ENCODE measurements at regions not wholly inside any gene's neighbourhood (a gene's known extent, or its start where the extent isn't known, plus 50 kb on each side); places are given as distances from the start of the nearest gene placed in this dataset.

DNA sequence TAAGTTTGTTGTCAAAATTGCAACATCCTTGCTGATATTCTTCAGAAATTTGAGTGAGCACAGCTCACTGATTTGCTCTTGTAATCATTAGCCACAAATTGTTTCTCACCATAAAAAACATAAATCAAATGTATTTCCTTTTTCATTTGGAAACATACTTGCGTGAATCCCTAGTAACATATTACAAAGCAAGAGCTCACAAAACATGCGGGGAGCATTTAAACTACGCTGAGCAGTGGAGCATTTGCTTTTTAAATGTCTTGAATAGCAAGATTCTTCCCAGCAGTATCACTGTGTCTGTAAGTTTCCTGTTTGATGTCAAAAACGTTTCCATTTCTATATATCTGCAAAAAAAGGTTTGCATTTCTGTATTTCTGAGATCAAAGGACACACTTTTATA is 788.3 kb upstream of the SALL3 start:
- Histone ChIP-seq H3K9me3 (ENCODE audit: control insufficient read depth in 5 of 5, low read length in 5 of 5) (peaks cover 0 to 4% (median 0%) of the 10 kb centered on the region in 5 donors), H3K4me3 (ENCODE audit: low read depth in 1 of 5, low read length in 5 of 5) (no peak overlapping the region), H3K36me3 (ENCODE audit: control insufficient read depth in 5 of 5, insufficient read depth in 5 of 5, low read length in 5 of 5) (no peaks in the 10 kb centered on the region), H3K9ac (ENCODE audit: low read length in 5 of 5) (no peak overlapping the region), H3K27ac (ENCODE audit: low read depth, low read length) (no peak overlapping the region), H3K4me1 (ENCODE audit: control insufficient read depth in 5 of 5, insufficient read depth in 5 of 5, low read length in 5 of 5) (no peaks in the 10 kb centered on the region), H3K27me3 (ENCODE audit: control insufficient read depth in 5 of 5, insufficient read depth in 4 of 5, low read length in 5 of 5) (no peaks in the 10 kb centered on the region)

DNA sequence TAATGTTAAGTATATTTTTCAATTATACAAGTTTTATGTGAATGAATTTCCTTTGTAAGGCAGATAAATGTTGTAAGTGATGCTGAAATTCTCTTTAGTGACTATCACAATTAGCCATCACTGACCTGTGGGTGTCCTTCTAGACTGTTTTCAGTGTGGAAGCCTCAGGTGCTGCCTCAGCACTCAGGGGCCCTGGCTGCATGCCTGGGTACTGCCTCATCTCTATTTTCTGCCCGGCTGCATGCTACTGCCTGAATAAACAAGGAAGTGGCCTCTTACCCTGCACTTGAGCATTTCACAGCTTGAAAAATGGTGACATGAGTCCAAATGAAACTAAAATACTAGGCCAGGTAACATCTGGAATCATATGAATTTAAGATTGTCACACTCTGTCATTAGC is 787.6 kb upstream of the SALL3 start:
- H3K9ac ChIP-seq (ENCODE audit: low read length in 5 of 5): no peak overlapping the region
- no peaks in the 10 kb centered on the region for H3K36me3 ChIP-seq (ENCODE audit: control insufficient read depth in 5 of 5, insufficient read depth in 5 of 5, low read length in 5 of 5)
- H3K27me3 ChIP-seq (ENCODE audit: control insufficient read depth in 5 of 5, insufficient read depth in 4 of 5, low read length in 5 of 5): no peaks in the 10 kb centered on the region
- H3K4me1 ChIP-seq (ENCODE audit: control insufficient read depth in 5 of 5, insufficient read depth in 5 of 5, low read length in 5 of 5): no peaks in the 10 kb centered on the region
- H3K27ac ChIP-seq (ENCODE audit: low read depth, low read length): no peak overlapping the region
- H3K9me3 ChIP-seq (ENCODE audit: control insufficient read depth in 5 of 5, low read length in 5 of 5): peaks cover 0 to 4% (median 0%) of the 10 kb centered on the region in 5 donors
- H3K4me3 ChIP-seq (ENCODE audit: low read depth in 1 of 5, low read length in 5 of 5): no peak overlapping the region

DNA sequence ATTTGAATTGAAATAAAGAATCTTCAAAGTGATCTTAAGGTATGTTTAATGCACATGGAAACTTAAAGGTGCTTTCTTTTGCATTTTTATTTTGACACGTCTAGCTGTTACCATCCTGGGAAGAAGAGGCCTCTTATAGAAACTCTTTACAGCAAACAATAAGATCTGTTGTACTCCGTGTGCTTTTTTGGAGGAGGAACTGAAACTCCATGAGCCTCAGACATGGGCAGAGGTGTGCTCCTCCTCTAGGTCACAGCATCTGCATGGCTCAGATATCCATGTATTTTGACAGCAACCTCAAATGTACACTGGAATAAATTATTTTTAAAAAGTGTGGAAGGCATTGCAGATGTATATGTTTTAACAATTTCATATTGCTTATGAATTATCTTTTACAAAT is 783.3 kb upstream of the SALL3 start:
- H3K4me1 ChIP-seq (ENCODE audit: control insufficient read depth in 5 of 5, insufficient read depth in 5 of 5, low read length in 5 of 5): no peaks in the 10 kb centered on the region
- H3K9me3 ChIP-seq (ENCODE audit: control insufficient read depth in 5 of 5, low read length in 5 of 5): peaks cover 0 to 2% (median 0%) of the 10 kb centered on the region in 5 donors
- H3K27me3 ChIP-seq (ENCODE audit: control insufficient read depth in 5 of 5, insufficient read depth in 4 of 5, low read length in 5 of 5): no peaks in the 10 kb centered on the region
- H3K4me3 ChIP-seq (ENCODE audit: low read depth in 1 of 5, low read length in 5 of 5): no peak overlapping the region
- no peak overlapping the region for H3K9ac ChIP-seq (ENCODE audit: low read length in 5 of 5)
- H3K36me3 ChIP-seq (ENCODE audit: control insufficient read depth in 5 of 5, insufficient read depth in 5 of 5, low read length in 5 of 5): no peaks in the 10 kb centered on the region
- H3K27ac ChIP-seq (ENCODE audit: low read depth, low read length): no peak overlapping the region

DNA sequence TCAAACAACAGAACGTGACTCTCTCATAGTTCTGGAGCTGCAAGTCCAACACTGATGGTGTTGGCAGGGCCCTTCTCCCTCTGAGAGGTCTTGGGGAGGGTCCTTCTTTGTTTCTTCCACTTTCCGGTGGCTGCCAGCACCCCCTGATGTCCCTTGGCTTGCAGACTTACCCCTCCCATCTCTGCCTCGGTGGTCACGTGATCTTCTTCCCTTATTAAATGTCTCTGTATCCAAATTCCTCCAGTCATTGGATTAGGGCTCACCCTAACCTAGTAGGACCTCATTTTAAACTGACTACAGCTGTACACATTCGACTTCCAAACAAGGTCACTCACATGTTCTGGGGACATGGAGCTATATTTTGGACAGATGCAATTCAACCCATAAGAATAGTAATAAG is 780.6 kb upstream of the SALL3 start:
- Histone ChIP-seq H3K27me3 (ENCODE audit: control insufficient read depth in 5 of 5, insufficient read depth in 4 of 5, low read length in 5 of 5) (no peaks in the 10 kb centered on the region), H3K9me3 (ENCODE audit: control insufficient read depth in 5 of 5, low read length in 5 of 5) (peaks cover 0 to 2% (median 0%) of the 10 kb centered on the region in 5 donors), H3K36me3 (ENCODE audit: control insufficient read depth in 5 of 5, insufficient read depth in 5 of 5, low read length in 5 of 5) (no peaks in the 10 kb centered on the region), H3K9ac (ENCODE audit: low read length in 5 of 5) (no peak overlapping the region), H3K4me3 (ENCODE audit: low read depth in 1 of 5, low read length in 5 of 5) (no peak overlapping the region), H3K27ac (ENCODE audit: low read depth, low read length) (no peak overlapping the region), H3K4me1 (ENCODE audit: control insufficient read depth in 5 of 5, insufficient read depth in 5 of 5, low read length in 5 of 5) (no peaks in the 10 kb centered on the region)

DNA sequence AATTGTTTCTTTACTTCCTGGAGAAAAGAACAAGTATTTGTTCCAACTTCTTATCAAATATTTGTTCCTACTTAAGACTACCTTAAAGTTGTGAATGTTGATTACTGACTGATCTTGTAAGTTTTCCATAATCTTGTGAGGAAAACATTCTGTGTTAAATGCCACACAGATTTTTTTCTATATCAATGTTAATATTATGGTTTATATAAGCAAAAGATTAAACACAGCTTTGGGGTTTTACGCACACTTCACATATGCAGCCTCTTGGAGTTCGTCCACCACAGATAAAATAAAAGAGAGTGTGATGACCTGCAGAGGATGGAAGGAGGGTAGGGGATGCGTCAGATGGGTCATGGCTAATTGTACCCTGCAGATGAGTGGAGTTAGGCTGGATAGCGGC is 780.0 kb upstream of the SALL3 start:
- Histone ChIP-seq H3K4me1 (ENCODE audit: control insufficient read depth in 5 of 5, insufficient read depth in 5 of 5, low read length in 5 of 5) (no peaks in the 10 kb centered on the region), H3K4me3 (ENCODE audit: low read depth in 1 of 5, low read length in 5 of 5) (no peak overlapping the region), H3K9ac (ENCODE audit: low read length in 5 of 5) (no peak overlapping the region), H3K27ac (ENCODE audit: low read depth, low read length) (no peak overlapping the region), H3K36me3 (ENCODE audit: control insufficient read depth in 5 of 5, insufficient read depth in 5 of 5, low read length in 5 of 5) (no peaks in the 10 kb centered on the region), H3K27me3 (ENCODE audit: control insufficient read depth in 5 of 5, insufficient read depth in 4 of 5, low read length in 5 of 5) (no peaks in the 10 kb centered on the region), H3K9me3 (ENCODE audit: control insufficient read depth in 5 of 5, low read length in 5 of 5) (peaks cover 0 to 2% (median 0%) of the 10 kb centered on the region in 5 donors)

DNA sequence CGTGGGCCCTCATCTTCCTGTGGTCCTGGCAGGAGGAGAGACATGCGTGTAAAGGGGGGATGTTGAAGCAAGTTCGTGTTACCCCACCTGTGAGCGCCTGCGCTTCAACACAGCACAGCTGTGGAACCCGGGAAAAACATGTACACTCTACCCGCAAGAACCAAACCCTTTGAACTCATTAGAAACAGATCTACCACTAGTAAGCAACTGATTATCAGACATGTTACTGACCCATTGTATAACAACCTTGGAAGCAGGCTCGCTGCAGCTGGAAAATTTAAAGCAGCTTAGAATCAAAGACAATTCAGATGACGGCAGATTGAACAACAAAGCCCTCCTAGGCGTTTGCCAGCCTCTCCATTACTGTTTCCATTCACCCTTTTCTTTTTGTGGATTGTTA is 771.7 kb upstream of the SALL3 start:
- Histone ChIP-seq H3K4me3 (ENCODE audit: low read depth in 1 of 5, low read length in 5 of 5) (no peak overlapping the region), H3K9me3 (ENCODE audit: control insufficient read depth in 5 of 5, low read length in 5 of 5) (no peaks in the 10 kb centered on the region), H3K9ac (ENCODE audit: low read length in 5 of 5) (no peak overlapping the region), H3K36me3 (ENCODE audit: control insufficient read depth in 5 of 5, insufficient read depth in 5 of 5, low read length in 5 of 5) (no peaks in the 10 kb centered on the region), H3K27me3 (ENCODE audit: control insufficient read depth in 5 of 5, insufficient read depth in 4 of 5, low read length in 5 of 5) (no peaks in the 10 kb centered on the region), H3K4me1 (ENCODE audit: control insufficient read depth in 5 of 5, insufficient read depth in 5 of 5, low read length in 5 of 5) (no peaks in the 10 kb centered on the region), H3K27ac (ENCODE audit: low read depth, low read length) (no peak overlapping the region)

DNA sequence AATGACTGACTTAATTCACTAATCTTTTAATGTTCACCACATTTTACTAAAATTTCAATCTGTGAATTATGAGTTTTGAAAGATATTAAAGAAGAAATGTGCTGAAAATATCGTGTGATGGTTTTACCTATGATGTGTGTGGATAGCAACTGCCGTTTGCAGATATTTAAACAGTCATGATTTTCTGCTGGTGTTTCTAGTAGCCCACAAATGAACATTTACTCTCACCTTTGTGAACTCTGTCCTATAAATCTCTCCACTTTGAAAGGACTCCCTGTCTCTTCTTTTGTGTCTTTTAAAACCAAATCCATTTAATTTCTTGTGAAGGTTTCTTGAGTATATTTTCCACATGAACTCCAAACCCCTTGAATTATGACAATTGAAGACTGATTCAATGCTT is 771.2 kb upstream of the SALL3 start:
- no peak overlapping the region for H3K27ac ChIP-seq (ENCODE audit: low read depth, low read length)
- H3K4me1 ChIP-seq (ENCODE audit: control insufficient read depth in 5 of 5, insufficient read depth in 5 of 5, low read length in 5 of 5): no peaks in the 10 kb centered on the region

DNA sequence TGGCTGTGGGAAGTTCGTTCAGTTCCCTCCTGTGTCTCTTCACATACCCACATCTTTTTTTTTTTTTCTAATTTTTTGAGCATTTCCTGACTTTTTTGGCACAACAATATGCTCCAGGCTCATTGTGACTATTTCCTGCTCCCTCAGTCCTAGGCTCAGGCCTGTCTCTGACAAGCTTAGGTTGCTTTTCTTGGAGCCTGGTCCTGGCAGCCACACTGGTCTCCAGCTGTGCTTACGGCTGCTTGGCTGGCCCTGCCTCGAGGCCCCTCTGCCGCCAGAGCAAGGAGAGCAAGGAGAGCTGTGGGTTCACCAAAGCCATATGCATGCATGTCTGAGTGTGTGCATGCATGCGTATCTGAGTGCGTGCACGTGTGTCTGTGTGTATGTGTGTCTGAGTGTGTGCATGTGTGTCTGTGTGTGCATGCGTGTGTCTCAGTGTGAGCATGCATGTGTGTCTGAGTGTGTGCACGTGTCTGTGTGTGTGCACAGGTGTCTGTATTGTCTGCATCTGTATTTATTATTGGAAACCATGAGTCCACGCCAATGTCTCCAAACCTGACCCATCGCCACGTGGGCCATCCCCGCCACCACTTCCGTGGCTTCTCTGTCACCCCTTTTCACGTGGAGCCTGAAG is 766.1 kb upstream of the SALL3 start:
- Histone ChIP-seq H3K9me3 (ENCODE audit: control insufficient read depth in 5 of 5, low read length in 5 of 5) (no peaks in the 10 kb centered on the region), H3K4me3 (ENCODE audit: low read depth in 1 of 5, low read length in 5 of 5) (no peak overlapping the region), H3K27ac (ENCODE audit: low read depth, low read length) (no peak overlapping the region), H3K27me3 (ENCODE audit: control insufficient read depth in 5 of 5, insufficient read depth in 4 of 5, low read length in 5 of 5) (peaks cover 0 to 2% (median 0%) of the 10 kb centered on the region in 5 donors), H3K9ac (ENCODE audit: low read length in 5 of 5) (no peak overlapping the region), H3K36me3 (ENCODE audit: control insufficient read depth in 5 of 5, insufficient read depth in 5 of 5, low read length in 5 of 5) (no peaks in the 10 kb centered on the region), H3K4me1 (ENCODE audit: control insufficient read depth in 5 of 5, insufficient read depth in 5 of 5, low read length in 5 of 5) (no peaks in the 10 kb centered on the region)

More for the DNA sequence above, 771.2 kb upstream of the SALL3 start:
- no peak overlapping the region for H3K4me3 ChIP-seq (ENCODE audit: low read depth in 1 of 5, low read length in 5 of 5)
- H3K9ac ChIP-seq (ENCODE audit: low read length in 5 of 5): no peak overlapping the region
- H3K27me3 ChIP-seq (ENCODE audit: control insufficient read depth in 5 of 5, insufficient read depth in 4 of 5, low read length in 5 of 5): no peaks in the 10 kb centered on the region
- no peaks in the 10 kb centered on the region for H3K36me3 ChIP-seq (ENCODE audit: control insufficient read depth in 5 of 5, insufficient read depth in 5 of 5, low read length in 5 of 5)
- H3K9me3 ChIP-seq (ENCODE audit: control insufficient read depth in 5 of 5, low read length in 5 of 5): no peaks in the 10 kb centered on the region

DNA sequence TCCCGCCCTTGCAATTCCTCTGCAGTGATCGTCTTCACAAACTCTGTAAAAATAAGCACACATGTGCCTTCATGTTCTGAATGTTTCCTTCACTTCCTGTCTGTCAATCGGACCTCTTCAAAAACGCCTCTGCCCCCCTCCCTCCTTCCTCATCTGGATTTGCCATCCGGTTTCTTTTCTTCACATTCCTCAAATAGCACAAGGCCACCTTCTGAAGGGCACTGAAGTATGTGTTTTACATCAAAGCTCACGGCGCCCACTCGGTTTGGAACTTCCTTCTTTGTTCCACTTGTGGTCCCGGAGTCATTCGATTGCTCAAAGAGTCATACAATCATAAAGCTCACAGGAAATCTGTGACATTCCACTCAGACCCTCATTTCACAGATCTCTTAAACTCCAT is 758.1 kb upstream of the SALL3 start:
- Histone ChIP-seq H3K9ac (ENCODE audit: low read length in 5 of 5) (no peak overlapping the region), H3K36me3 (ENCODE audit: control insufficient read depth in 5 of 5, insufficient read depth in 5 of 5, low read length in 5 of 5) (no peaks in the 10 kb centered on the region), H3K27me3 (ENCODE audit: control insufficient read depth in 5 of 5, insufficient read depth in 4 of 5, low read length in 5 of 5) (peaks cover 0 to 5% (median 2%) of the 10 kb centered on the region in 5 donors), H3K9me3 (ENCODE audit: control insufficient read depth in 5 of 5, low read length in 5 of 5) (peaks cover 0 to 3% (median 0%) of the 10 kb centered on the region in 5 donors), H3K4me3 (ENCODE audit: low read depth in 1 of 5, low read length in 5 of 5) (no peak overlapping the region), H3K27ac (ENCODE audit: low read depth, low read length) (no peak overlapping the region), H3K4me1 (ENCODE audit: control insufficient read depth in 5 of 5, insufficient read depth in 5 of 5, low read length in 5 of 5) (no peaks in the 10 kb centered on the region)

DNA sequence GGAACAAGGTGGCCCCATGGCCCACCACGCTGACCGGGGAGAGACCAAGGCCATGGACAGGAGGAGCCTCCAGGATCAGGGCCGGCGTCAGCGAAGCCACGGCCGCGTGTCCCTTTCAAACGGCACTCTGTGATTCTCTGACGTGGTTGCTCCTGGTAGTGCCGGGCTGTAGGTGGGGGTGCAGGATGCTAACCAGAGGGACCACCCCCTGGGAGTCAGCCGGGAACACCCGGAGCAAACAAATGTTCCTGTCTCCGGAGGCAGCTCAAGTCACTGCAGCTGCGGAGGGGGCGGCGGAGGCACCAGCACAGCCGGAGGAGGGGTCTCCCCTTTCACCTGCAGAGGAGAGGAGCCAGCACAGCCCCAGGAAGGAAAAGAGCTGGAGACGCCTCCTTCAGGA is 750.6 kb upstream of the SALL3 start:
- no peaks in the 10 kb centered on the region for H3K36me3 ChIP-seq (ENCODE audit: control insufficient read depth in 5 of 5, insufficient read depth in 5 of 5, low read length in 5 of 5)
- H3K27me3 ChIP-seq (ENCODE audit: control insufficient read depth in 5 of 5, insufficient read depth in 4 of 5, low read length in 5 of 5): peaks cover 0 to 7% (median 0%) of the 10 kb centered on the region in 5 donors
- no peak overlapping the region for H3K27ac ChIP-seq (ENCODE audit: low read depth, low read length)
- no peaks in the 10 kb centered on the region for H3K4me1 ChIP-seq (ENCODE audit: control insufficient read depth in 5 of 5, insufficient read depth in 5 of 5, low read length in 5 of 5)
- no peak overlapping the region for H3K9ac ChIP-seq (ENCODE audit: low read length in 5 of 5)
- peaks cover 0 to 2% (median 0%) of the 10 kb centered on the region in 5 donors for H3K9me3 ChIP-seq (ENCODE audit: control insufficient read depth in 5 of 5, low read length in 5 of 5)
- H3K4me3 ChIP-seq (ENCODE audit: low read depth in 1 of 5, low read length in 5 of 5): no peak overlapping the region
